ENCODE measurements at regions not wholly inside any gene's neighbourhood (a gene's known extent, or its start where the extent isn't known, plus 50 kb on each side); places are given as distances from the start of the nearest gene placed in this dataset.

DNA sequence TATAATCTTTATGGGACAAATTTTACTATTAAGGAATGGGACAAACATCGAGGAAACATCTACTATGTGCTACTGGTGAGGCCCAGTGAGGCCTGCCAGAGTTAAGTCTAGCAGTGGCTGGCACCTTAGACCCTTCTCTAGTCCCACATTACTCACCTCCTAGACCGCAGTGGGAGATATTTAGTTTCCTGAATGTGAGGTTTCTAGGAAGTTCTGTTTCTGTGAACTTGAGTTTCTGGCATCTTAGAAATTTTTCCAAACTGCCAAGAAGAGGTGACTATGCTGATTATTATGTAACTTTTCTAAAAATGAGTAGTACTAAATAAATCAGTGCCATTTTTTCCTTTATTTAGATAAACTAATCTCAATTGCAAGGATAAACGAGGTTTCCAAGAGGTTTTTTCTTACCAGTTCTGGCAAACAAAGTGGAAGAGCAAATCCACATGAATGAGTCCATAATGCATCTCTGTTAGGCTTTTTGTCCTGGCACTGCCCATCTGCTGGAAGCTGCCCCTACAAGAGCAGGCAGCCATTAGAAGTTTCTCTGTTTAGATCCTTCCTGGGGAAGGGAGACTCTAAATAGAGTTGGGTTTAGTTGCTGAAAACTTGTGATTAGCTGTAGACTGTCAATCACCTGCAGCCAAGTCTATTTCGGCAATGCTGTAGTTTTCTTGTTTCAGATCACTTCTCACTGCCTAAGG lies 348.7 kb downstream of the MAN2A1 start:
- DNase-seq: no peak
- Histone ChIP-seq H3K4me1 (no peaks in the 10 kb centered on the region), H3K27ac (no peak overlapping the region), H3K27me3 (no peaks in the 10 kb centered on the region), H3K9me3 (no peaks in the 10 kb centered on the region), H3K4me3 (no peak overlapping the region), H3K36me3 (ENCODE audit: low read depth, missing control alignments) (no peaks in the 10 kb centered on the region)
- TF ChIP-seq, protein P1, sequence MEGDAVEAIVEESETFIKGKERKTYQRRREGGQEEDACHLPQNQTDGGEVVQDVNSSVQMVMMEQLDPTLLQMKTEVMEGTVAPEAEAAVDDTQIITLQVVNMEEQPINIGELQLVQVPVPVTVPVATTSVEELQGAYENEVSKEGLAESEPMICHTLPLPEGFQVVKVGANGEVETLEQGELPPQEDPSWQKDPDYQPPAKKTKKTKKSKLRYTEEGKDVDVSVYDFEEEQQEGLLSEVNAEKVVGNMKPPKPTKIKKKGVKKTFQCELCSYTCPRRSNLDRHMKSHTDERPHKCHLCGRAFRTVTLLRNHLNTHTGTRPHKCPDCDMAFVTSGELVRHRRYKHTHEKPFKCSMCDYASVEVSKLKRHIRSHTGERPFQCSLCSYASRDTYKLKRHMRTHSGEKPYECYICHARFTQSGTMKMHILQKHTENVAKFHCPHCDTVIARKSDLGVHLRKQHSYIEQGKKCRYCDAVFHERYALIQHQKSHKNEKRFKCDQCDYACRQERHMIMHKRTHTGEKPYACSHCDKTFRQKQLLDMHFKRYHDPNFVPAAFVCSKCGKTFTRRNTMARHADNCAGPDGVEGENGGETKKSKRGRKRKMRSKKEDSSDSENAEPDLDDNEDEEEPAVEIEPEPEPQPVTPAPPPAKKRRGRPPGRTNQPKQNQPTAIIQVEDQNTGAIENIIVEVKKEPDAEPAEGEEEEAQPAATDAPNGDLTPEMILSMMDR (IDR thresholded peaks at IDR 0.05): no peak
- TF ChIP-seq POLR2A (IDR thresholded peaks at IDR 0.05): no peak
- WGBS, 2 donors: 68 to 73% methylated on average over 4 of the region's 4 CpGs
- intact Hi-C loops (cut with DNase I; ENCODE audit: low total_unique reads): no loop called here

DNA sequence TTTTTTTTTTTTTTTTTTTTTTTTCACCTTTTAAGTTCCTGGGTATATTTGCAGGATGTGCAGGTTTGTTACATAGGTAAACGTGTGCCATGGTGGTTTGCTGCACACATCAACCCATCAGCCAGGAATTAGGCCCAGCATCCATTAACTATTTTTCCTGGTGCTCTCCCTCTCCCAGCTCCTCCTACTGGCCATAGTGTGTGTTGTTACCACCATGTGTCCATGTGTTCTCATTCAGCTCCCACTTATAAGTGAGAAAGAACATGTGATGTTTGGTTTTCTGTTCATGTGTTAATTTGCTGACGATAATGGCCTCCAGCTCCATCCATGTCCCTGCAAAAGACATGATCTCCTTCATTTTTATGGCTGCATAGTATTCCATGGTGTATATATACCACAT lies 350.5 kb downstream of the MAN2A1 start:
- no peak for TF ChIP-seq POLR2A (IDR thresholded peaks at IDR 0.05)
- TF ChIP-seq, protein P1 (IDR thresholded peaks at IDR 0.05): no peak

DNA sequence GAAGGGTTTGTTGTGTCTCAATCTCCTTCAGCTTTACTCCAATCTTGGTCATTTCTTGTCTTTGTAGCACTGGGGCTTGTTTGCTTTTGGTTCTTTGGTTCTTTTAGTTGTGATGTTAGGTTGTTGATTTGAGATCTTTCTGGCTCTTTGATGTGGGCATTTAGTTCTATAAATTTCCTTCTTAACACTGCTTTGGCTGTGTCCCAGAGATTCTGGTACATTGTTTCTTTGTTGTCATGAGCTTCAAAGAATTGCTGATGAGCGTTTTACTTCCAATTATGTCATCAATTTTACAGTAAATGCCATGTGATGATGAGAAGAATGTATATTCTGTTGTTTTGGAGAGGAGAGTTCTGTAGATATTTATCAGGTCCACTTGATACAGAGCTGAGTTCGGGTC lies 353.3 kb downstream of the MAN2A1 start:
- H3K9me3 ChIP-seq: no peaks in the 10 kb centered on the region
- WGBS, 2 donors: 67 to 87% methylated on average over 2 of the region's 2 CpGs
- H3K36me3 ChIP-seq (ENCODE audit: low read depth, missing control alignments): no peaks in the 10 kb centered on the region
- no peak for DNase-seq
- TF ChIP-seq, protein P1 (IDR thresholded peaks at IDR 0.05): no peak
- no peak for TF ChIP-seq POLR2A (IDR thresholded peaks at IDR 0.05)
- no peaks in the 10 kb centered on the region for H3K27me3 ChIP-seq
- H3K4me1 ChIP-seq: no peaks in the 10 kb centered on the region
- intact Hi-C loops (cut with DNase I; ENCODE audit: low total_unique reads): no loop called here
- H3K27ac ChIP-seq: no peak overlapping the region
- H3K4me3 ChIP-seq: no peak overlapping the region

More for the DNA sequence above, 350.5 kb downstream of the MAN2A1 start:
- no peaks in the 10 kb centered on the region for H3K9me3 ChIP-seq
- WGBS, 2 donors: 95 to 98% methylated on average over 2 of the region's 2 CpGs
- no peak overlapping the region for H3K4me3 ChIP-seq
- no peaks in the 10 kb centered on the region for H3K27me3 ChIP-seq
- no peak for DNase-seq
- intact Hi-C loops (cut with DNase I; ENCODE audit: low total_unique reads): no loop called here
- no peaks in the 10 kb centered on the region for H3K36me3 ChIP-seq (ENCODE audit: low read depth, missing control alignments)
- H3K4me1 ChIP-seq: no peaks in the 10 kb centered on the region
- H3K27ac ChIP-seq: no peak overlapping the region

DNA sequence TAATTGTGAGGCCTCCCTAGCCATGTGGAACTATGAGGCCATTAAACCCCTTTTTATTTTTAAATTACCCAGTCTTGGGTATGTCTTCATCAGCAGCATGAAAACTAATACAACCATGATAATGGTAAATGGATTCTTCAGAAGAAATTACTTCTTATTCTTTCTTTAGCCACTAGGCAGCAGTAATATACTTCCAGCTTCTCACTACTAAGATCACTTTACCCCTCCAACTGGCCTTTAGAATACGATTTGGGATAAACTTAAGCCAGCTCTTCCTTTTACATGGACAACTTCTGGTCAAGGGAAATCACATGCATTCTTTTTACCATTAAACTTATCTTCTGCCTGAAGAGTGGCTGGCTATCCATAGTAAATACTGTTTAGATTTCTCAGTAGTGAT lies 355.4 kb downstream of the MAN2A1 start:
- no peaks in the 10 kb centered on the region for H3K27me3 ChIP-seq
- no peak overlapping the region for H3K27ac ChIP-seq
- TF ChIP-seq, protein P1 (IDR thresholded peaks at IDR 0.05): no peak
- TF ChIP-seq POLR2A (IDR thresholded peaks at IDR 0.05): no peak
- intact Hi-C loops (cut with DNase I; ENCODE audit: low total_unique reads): no loop called here
- H3K4me3 ChIP-seq: no peak overlapping the region
- no peaks in the 10 kb centered on the region for H3K4me1 ChIP-seq
- no peaks in the 10 kb centered on the region for H3K9me3 ChIP-seq
- H3K36me3 ChIP-seq (ENCODE audit: low read depth, missing control alignments): no peaks in the 10 kb centered on the region
- WGBS, 2 donors: 41 to 50% methylated on average over 1 of the region's 1 CpG
- DNase-seq: no peak

DNA sequence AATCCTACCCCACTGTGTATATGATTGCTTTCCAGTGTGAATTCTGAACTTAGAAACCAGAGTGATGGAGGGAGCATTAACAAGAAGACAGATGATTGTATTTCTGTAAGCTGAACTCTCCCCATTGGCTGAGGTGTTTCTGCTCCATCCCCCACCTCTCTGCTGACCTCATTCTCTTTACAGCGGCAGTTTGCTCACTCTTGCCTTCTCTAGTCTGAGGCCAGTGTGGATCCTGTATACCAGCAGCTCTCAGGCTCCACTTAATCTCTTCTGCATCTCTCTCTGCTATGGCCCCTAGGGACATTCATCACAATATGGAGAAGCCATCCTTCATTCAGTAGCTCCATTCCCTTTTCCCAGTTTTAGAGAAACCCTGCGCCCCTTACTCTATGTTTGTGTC lies 358.8 kb downstream of the MAN2A1 start:
- no peak for DNase-seq
- no peaks in the 10 kb centered on the region for H3K4me1 ChIP-seq
- intact Hi-C loops (cut with DNase I; ENCODE audit: low total_unique reads): no loop called here
- no peak overlapping the region for H3K27ac ChIP-seq
- no peaks in the 10 kb centered on the region for H3K36me3 ChIP-seq (ENCODE audit: low read depth, missing control alignments)
- WGBS, 2 donors: 71 to 72% methylated on average over 2 of the region's 2 CpGs
- no peak overlapping the region for H3K4me3 ChIP-seq
- H3K27me3 ChIP-seq: no peaks in the 10 kb centered on the region
- TF ChIP-seq, protein P1 (IDR thresholded peaks at IDR 0.05): no peak
- TF ChIP-seq POLR2A (IDR thresholded peaks at IDR 0.05): no peak
- H3K9me3 ChIP-seq: no peaks in the 10 kb centered on the region

Measured in testis (tissue), 2 donors.